OCI-LY1 (cell line): ENCODE measurements at regions not wholly inside any gene's neighbourhood (a gene's known extent, or its start where the extent isn't known, plus 50 kb on each side); places are given as distances from the start of the nearest gene placed in this dataset.

Source experiments
- EZH2 ChIP-seq: fragments of 200-600 bp; sonication (generic), shearing (Covaris generic); IDR thresholded peaks from 2 replicates; pipeline ENCODE4 v1.8.0; 2017; ENCODE audit warnings: borderline replicate concordance, mixed run types, mild to moderate bottlenecking, antibody characterized with exemption, low read length, moderate library complexity, mixed read lengths
- TF ChIP-seq, protein P1 (sequence below): fragments of 200-600 bp; sonication (generic), shearing (Covaris generic); IDR thresholded peaks from 2 replicates; pipeline ENCODE4 v1.5.1; 2017; ENCODE audit warnings: mild to moderate bottlenecking, antibody characterized with exemption, low read length, moderate library complexity, mixed read lengths

DNA sequence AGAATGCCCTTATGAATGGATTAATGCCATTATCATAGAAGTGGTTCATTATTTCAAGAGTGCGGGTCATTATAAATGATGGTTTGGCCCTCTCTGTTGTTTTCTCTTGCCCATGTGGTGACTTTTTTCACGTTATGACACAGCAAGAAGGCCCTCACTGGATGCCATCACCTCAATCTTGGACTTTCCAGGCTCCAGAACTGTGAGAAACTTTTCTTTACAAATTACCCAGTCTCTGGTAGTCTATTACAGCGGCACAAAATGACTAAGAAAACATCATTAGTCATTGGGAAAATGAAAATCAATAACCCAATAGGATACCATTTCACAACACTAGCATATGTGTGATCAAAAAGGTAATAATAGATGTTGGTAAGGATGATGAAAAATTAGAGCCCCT, 119.0 kb upstream of the LPP start:
- TF ChIP-seq EZH2: no peak
- TF ChIP-seq, protein P1, sequence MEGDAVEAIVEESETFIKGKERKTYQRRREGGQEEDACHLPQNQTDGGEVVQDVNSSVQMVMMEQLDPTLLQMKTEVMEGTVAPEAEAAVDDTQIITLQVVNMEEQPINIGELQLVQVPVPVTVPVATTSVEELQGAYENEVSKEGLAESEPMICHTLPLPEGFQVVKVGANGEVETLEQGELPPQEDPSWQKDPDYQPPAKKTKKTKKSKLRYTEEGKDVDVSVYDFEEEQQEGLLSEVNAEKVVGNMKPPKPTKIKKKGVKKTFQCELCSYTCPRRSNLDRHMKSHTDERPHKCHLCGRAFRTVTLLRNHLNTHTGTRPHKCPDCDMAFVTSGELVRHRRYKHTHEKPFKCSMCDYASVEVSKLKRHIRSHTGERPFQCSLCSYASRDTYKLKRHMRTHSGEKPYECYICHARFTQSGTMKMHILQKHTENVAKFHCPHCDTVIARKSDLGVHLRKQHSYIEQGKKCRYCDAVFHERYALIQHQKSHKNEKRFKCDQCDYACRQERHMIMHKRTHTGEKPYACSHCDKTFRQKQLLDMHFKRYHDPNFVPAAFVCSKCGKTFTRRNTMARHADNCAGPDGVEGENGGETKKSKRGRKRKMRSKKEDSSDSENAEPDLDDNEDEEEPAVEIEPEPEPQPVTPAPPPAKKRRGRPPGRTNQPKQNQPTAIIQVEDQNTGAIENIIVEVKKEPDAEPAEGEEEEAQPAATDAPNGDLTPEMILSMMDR: no peak
